GM18867 (cell line): ENCODE measurements at regions not wholly inside any gene's neighbourhood (a gene's known extent, or its start where the extent isn't known, plus 50 kb on each side); places are given as distances from the start of the nearest gene placed in this dataset.
A peak's percentile ranks its signal among the peaks of the same experiment; 100 is the strongest.
"Not testable (repeated sequence)": the region's sequence is repeated elsewhere in the genome, so short reads cannot be mapped to it uniquely, and the experiment has no call there.

ENCODE experiments used
- ATAC-seq: cut with Tn5 transposase; IDR thresholded peaks from one replicate; pipeline ENCODE4 v1.9.1; 2021; ENCODE audit warnings: mild to moderate bottlenecking, moderate library complexity; ENCODE audit not compliant: unreplicated experiment

DNA sequence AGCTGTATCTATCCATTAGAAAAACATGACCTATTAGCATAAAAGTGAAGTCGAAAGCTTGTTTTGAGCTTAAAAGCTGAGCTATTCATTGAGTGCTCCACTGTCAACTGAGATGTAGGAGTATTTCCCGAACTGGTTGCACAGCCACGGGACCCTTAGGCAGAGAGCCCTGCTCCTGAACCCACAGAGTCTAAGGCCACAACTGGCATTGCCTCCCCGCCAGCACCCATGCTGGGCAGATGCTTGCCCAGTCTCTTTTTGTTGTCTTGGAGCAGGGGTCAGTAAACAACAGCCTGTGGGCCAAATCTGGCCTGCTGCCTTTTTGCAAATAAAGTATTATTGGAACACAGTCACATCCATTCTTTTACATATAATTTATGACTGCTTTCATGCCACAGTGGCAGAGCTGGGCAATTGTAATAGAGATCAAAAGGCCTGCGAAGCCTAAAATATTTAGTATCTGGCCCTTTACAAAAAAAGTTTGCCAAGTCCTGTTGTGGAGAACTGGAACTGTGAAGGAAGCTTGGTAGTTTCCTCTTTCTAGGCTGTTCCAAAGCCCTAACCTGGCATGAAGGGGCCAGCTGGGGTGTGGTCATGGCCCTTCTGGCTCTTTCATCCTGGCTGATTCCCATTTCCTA lies 58.4 kb upstream of the WAPL start:
- ATAC-seq = no peak

DNA sequence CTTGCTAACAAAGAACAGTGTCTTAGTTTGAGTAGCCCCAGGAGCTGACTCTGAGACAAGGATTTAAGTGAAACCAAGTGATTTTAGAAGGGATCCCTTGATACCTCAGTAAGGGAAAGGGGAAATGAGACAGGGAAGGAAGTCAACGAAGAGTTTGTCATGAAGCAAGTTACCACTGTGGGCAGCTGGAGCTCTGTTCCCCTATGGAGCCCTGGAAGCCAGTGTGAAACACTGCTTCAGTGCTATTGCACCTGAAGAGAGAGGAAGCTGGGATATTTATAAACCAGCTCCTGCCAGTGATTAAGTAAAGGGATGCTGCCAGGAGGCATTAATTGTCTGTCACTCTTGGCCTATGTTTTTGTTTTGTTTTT lies 58.9 kb upstream of the WAPL start:
- ATAC-seq = no peak

DNA sequence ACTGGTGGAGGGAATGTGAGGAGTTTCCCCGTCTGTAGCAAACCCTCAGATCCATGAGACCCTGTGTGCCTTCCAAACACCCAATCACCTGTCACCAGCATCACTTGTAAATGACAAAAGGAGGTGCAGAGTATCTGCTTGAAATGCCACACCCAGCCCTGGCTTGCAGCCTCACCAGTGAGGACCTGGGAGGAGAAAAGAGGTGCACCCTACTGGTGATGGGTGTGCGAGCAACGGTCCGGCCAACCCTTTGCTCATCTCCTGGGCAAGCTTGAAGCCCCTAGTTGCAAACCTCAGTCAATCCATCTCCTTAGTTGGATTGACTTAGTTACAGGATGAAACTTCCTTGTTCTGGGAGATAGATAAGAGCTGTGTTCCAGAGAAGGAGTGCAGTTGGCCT lies 62.4 kb upstream of the WAPL start:
- peak; percentile 70 for ATAC-seq

DNA sequence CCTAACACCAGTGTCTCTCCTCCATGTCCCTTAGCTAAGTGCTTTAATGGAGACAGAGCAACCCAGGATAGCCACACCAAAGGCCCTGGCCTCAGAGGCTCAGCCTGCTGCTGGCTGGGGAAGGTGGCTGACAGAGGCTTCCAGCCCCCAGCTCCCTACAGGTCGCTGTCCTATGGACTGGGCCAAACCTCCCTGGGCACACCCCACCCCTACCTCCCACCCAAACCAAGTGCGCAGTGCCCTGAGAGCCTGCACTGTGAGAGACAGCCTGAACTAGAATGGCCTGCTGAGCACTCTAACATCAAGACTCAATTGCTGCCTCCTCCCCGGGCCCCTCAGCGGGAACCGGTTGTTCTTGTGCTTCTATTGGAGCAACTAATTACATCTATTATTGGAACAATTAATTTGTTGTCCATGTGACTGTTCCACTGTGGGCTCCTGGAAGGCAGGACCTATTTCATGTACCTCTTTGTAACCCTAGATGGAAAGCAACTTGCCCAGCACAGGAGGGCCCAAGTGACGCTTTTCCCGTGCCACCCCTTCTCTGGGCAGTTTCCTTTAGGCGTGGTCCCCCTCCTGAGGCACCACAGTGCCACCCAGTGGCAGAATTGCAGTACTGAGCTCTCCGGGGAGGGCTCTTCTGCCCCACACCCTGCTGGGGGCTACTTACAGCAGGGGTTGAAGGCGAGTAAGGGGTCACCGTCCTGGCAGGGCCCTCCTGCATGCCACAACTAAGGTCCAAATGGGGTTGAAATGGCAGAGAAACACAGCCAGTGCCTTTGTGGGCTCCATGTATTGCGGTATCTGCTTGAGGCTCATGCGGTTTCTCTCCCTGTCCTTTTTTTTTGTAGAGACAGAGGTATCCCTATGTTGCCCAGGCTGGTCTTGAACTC lies 63.7 kb upstream of the WAPL start:
- peak; percentile 89 for ATAC-seq

DNA sequence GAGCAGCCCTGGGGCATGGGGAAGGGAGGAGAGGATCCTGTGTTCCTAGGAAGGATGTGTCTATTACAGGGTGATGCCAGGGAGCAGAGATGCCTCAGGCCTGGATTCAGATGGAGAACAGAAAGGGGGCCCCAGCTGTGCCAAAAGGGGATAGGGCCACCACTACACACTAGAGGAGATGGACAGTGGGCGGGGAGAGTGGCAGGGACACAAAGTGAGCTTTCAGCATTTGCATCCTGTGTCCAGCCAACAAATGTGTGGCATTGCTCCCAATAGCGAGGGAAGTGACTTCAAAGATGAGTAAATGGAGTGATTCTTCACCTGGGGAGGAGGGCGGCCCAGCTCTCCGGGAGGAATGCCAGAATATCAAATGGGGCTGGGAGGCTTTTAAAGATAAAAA lies 64.9 kb upstream of the WAPL start:
- no peak for ATAC-seq

DNA sequence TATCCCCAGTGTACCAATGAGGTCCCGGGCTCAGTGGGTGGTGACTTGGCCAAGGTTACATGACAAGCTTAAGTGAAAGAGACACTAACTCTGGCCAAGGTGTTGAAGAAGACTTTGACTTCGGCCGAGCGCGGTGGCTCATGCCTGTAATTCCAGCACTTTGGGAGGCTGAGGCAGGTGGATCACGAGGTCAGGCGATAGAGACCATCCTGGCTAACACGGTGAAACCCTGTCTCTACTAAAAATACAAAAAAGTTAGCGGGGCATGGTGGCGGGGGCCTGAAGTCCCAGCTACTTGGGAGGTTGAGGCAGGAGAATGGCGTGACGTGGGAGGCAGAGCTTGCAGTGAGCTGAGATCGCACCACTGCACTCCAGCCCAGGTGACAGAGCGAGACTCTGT lies 65.6 kb upstream of the OPN4 start:
- not testable (repeated sequence) for ATAC-seq

DNA sequence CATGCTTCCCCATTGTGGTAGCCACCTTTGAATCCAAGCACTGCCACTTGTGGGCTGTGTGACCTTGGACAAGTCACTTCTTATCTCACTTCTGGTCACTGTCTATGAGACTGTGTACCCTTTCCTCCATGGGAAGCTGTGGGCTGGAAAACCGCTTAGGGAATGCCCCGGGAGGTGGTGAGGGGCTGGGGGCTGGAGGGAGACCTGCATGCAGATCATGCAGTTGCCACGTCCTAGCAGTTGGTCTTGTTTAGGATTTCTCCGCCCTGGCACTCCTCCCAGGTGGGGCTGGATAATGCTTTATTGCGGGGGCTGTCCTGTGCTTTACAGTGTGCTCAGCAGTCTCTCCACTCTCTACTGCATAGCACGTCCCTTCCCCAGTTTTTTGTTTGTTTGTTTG lies 62.9 kb upstream of the OPN4 start:
- ATAC-seq = no peak

DNA sequence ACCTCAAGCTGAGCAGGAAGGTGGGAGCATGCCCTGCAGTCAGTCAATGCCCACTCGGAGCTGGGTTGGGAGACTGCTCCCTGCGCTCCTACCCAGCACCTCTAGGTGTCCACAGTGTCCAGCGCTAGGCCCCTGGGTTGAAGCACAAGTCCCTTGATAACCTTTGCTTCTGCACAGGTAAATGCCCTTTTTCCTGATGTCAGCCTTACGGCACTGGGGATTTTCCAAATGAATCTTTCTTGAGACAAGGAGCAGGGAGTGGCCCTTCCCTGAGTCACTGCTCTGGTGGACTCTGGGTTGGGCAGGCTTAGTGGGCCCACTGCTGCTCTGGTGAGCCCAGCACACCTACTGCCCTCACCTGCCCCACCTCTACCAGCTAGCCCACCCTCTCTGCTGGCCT lies 61.9 kb upstream of the OPN4 start:
- ATAC-seq = no peak

DNA sequence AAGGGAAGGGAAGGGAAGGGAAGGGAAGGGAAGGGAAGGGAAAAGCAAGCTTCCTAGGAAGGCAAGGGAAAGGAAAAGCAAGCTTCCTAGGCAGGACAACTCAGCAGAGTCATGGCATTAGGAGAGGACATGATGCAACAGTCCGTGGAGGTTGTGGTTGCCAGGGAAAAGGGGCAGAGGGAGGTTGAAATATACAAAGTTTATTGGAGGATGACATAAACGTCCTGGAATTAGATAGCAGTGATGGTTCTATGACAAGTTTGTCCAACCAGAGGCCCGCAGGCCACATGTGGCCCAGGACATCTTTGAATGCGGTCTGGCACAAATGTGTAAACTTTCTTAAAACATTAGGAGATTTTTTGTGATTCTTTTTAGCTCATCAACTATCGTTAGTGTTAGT lies 59.8 kb upstream of the OPN4 start:
- ATAC-seq = no peak

DNA sequence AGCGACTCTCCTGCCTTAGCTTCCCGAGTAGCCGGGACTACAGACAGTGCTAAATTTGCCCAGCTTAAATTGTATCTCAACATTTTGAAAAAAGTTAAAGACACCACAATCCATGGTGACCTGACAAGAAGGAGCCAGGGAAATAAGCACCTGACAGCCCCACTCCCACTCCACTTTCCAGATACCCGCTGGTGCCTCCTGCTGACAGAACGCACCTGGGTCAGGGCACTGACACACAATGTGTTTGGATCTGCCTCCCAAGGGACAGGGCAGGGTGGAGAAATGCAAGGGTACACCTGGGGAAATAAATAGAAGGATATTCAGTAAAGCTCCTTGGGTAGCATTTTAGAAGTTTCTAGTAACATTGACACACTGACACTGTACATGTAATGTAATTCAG lies 58.9 kb upstream of the OPN4 start:
- no peak for ATAC-seq

DNA sequence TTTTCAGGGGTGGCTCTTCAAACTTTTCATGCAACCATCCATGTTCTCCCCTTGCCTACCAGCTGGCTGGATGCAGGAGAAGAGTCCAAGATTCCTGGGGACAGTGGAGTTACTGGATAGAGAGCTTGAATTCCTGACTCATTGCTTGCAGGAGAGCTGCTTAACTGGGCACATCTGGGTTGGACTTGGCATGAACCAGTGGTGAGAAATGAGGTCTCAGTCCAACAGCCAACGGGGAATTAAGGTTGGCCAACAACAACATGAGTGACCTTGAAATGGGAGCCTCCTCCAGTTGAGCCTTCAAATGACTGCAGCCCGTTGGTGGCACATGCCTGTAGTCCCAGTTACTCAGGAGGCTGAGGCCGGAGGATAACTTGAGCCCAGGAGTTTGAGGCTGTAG lies 58.1 kb upstream of the OPN4 start:
- no peak for ATAC-seq

DNA sequence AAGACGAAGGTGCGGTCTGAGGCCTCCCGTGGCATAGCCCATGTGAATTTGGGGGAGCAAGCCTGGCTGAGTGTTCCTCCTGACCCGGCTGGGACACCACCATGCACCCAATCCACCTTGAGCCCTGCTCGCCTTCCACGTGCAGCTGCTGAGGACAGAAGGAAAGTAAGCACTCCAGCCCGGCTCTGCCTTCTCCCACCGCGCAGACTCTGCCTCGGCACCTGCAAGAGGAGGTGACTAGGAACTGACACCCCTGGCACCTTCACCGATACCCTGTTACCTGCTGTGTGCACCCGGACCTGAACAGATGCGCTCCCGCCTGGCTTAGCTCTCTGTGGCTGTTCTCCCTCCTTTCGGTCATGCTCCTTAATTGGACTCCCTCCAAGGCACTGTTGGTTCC lies 57.0 kb upstream of the OPN4 start:
- ATAC-seq = no peak

DNA sequence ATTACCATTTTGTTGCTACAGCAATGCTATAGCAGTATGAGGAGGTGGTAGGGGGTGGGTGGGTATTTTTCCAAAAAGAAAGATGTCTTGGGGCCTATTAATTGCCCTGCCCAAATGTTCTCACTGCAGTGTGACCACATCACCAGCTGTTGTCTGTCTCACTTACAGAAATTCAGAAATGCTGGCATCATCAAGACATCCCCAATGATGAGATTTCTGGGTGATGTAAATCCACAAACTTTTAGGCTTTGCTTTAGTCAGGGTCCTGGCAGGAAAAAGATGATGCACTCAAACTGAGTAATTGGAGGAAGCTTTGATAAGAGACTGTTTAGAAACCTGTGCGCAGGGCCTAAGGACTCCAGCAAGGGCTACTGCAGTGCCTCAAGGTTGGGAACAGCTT lies 56.2 kb upstream of the OPN4 start:
- ATAC-seq = no peak

DNA sequence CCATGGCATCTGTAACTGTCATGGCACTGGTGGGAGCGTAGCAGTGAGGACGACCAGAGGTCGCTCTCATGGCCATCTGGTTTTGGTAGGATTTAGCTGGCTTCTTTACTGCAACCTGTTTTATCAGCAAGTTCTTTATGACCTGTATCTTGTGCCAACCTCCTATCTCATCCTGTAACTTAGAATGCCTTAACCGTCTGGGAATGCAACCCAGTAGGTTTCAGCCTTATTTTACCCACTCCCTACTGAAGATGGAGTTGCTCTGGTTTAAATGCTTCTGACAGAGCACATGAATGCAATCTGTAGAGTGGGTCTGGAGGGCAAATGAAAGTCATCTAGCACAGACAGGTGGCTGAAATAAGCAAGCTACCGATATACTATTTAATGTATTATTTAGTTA lies 55.3 kb upstream of the OPN4 start:
- ATAC-seq = no peak

DNA sequence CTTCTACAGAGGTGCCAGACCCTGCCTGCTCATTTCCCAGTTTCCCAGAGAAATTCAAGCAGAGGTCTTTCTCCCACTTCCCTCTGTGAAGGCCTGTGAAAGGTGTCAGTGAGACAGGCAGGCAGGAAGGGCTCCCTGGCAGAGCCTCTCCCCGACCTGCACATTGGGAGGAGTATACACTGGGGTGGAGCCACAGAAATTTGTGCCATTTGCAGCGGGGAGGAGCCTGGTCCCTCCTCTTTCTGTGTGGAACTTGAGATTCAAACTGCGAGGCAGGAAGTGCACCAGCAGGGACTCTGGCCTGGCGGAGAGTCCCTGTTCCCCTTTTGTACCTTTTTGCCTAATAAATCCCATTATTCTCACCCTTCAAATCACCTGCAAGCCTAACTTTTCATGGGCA lies 54.6 kb upstream of the OPN4 start:
- ATAC-seq = peak; percentile 75

DNA sequence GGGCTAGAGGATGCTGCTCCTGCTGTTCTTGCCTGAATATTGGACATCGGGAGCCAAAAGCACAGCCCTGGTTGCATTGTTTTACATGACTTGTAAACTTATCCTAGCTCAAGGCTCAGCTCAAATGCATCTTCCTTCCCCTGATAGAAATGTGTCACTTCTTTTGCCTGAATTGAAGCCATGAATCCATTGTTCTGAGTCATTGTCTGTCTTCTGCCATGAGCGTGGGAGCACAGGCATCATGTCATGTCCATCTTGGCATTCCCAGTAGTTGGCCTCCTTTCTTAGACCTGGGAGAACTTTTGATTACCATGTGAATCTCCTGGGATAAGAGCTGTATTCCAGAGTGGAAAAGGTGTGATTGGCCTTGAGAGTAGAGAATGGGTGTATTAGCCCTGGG lies 54.1 kb upstream of the OPN4 start:
- no peak for ATAC-seq

DNA sequence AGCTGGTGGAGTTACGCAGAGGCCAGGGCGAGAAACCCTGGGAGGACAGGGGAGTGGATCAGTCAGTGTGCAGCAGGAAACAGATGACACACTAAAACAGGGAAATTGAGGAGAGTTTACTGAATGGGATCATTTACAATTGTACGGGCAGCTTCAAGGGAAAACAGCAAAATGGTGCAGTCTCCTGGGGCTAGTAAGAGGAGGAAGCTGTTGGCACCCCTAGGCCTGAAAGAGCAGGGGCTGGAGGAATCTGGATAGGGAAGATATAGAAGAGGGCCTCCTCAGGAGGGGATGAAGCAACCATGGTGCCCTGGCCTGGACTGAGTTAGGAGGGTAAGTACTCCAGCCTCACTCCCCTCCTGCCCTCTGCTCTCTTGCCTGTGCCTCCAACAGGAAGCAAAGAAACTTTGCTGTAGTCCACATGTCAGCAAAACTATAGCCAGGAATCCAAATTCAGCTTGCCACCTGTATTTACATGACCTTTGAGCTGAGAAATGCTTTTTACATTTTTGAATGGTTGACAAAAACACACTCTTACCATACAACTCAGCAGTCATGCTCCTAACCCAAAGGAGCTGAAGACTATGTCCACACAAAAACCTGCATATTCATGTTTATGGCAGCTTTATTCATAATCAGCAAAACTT lies 52.3 kb upstream of the OPN4 start:
- ATAC-seq = no peak

DNA sequence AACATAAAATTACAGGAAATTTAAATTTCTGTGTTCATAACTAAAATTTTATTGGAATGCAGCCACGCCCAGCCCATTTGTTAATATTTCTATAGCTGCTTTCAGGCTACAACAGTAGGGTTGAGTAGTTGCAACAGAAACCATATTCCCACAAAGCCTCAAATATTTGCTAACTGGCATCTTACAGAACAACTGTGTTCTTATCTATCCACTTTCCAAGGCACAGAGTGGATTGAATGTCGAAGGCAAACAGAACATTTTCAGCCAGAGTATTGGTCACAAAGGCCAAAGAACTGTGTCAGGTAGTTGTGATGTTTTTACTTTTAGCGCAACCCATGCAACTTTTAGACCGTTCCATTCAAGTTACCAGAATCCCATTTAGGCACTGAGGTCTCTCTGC lies 51.1 kb upstream of the OPN4 start:
- no peak for ATAC-seq
